ENCODE measurements at regions not wholly inside any gene's neighbourhood (a gene's known extent, or its start where the extent isn't known, plus 50 kb on each side); places are given as distances from the start of the nearest gene placed in this dataset.

DNA sequence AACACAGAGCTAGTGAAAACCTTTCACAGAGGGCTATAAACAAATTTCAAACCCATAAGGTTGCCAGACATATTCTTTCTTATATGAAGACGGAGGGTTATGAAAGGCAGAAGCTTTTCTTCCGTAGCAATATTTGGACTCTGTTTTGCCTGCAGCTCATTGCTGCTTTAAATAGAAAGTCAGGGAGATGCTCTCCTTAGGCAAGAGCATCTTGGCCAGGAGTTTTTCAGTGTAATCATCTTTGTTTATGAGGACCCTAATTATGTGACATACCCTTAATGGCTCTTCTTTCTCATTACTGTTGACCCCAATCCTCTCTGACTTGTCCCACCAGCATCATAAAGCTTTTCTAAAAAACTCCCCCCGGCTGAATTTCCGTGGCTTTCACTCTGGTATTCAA, 433.4 kb upstream of the NRXN1 start:
- TF ChIP-seq POLR2A (IDR thresholded peaks at IDR 0.05) (no peak), EP300 (IDR thresholded peaks at IDR 0.05; ENCODE audit: low read depth) (no peak), POLR2AphosphoS5 (IDR thresholded peaks at IDR 0.05) (no peak)
- TF ChIP-seq, protein P1, sequence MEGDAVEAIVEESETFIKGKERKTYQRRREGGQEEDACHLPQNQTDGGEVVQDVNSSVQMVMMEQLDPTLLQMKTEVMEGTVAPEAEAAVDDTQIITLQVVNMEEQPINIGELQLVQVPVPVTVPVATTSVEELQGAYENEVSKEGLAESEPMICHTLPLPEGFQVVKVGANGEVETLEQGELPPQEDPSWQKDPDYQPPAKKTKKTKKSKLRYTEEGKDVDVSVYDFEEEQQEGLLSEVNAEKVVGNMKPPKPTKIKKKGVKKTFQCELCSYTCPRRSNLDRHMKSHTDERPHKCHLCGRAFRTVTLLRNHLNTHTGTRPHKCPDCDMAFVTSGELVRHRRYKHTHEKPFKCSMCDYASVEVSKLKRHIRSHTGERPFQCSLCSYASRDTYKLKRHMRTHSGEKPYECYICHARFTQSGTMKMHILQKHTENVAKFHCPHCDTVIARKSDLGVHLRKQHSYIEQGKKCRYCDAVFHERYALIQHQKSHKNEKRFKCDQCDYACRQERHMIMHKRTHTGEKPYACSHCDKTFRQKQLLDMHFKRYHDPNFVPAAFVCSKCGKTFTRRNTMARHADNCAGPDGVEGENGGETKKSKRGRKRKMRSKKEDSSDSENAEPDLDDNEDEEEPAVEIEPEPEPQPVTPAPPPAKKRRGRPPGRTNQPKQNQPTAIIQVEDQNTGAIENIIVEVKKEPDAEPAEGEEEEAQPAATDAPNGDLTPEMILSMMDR (IDR thresholded peaks at IDR 0.05) = no peak

Data from transverse colon (tissue), 4 donors.